Muscle layer of duodenum (tissue), 2 donors: ENCODE measurements at regions not wholly inside any gene's neighbourhood (a gene's known extent, or its start where the extent isn't known, plus 50 kb on each side); places are given as distances from the start of the nearest gene placed in this dataset.

Experiments
- H3K27ac ChIP-seq: one replicate; pipeline ENCODE4 v1.7.0; 2013; ENCODE audit warnings: mild to moderate bottlenecking, low read length
- H3K27me3 ChIP-seq: one replicate; pipeline ENCODE4 v1.7.0; 2013; ENCODE audit warnings: low read depth, mild to moderate bottlenecking, control low read depth, low read length
- H3K36me3 ChIP-seq, 2 donors: one replicate each; pipeline ENCODE4 v1.7.0; 2013; ENCODE audit warnings: low read length in 2 of 2, control low read depth in 1 of 2, mild to moderate bottlenecking in 1 of 2; ENCODE audit not compliant: insufficient read depth in 2 of 2, control insufficient read depth in 1 of 2
- H3K4me1 ChIP-seq, 2 donors: one replicate each; pipeline ENCODE4 v1.7.0; 2013; ENCODE audit warnings: low read length in 2 of 2, mild to moderate bottlenecking in 2 of 2, control low read depth in 1 of 2, moderate library complexity in 1 of 2; ENCODE audit not compliant: insufficient read depth in 2 of 2, control insufficient read depth in 1 of 2
- H3K4me3 ChIP-seq, 2 donors: one replicate each; pipeline ENCODE4 v1.7.0; 2013; ENCODE audit warnings: low read length in 2 of 2, low read depth in 1 of 2, mild to moderate bottlenecking in 1 of 2
- H3K9me3 ChIP-seq, 2 donors: one replicate each; pipeline ENCODE4 v1.7.0; 2013; ENCODE audit warnings: low read length in 2 of 2, control low read depth in 1 of 2, mild to moderate bottlenecking in 1 of 2; ENCODE audit not compliant: control insufficient read depth in 1 of 2
- donor health status: healthy.

GRCh38 chr12:91978143-91978542 is 167.5 kb downstream of the BTG1 start:
- H3K4me1 ChIP-seq = no peaks in the 10 kb centered on the region
- no peaks in the 10 kb centered on the region for H3K36me3 ChIP-seq
- H3K9me3 ChIP-seq = no peaks in the 10 kb centered on the region
- H3K27me3 ChIP-seq = no peaks in the 10 kb centered on the region
- H3K4me3 ChIP-seq = no peak overlapping the region
- no peak overlapping the region for H3K27ac ChIP-seq

DNA sequence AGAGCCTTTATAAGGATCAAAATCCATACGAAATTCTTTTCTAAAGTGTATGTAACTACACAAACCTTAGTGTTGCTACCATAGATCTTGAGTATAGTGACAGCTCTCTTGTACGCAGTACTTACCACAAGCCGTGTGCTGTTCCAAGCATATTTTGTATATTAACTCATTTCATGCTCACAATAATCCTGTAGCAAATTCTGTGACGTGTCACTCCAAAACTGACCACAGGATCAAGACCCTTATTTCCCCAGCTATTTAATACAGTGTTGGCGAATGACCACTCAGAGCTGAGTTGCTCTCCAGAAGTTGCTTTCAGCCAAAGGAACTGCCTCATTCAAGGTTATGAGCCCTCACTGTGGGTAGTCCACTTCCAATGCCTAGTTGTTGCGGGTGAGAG is 169.8 kb downstream of the BTG1 start:
- Histone ChIP-seq H3K27ac (no peak overlapping the region), H3K4me3 (no peak overlapping the region), H3K4me1 (no peaks in the 10 kb centered on the region), H3K9me3 (no peaks in the 10 kb centered on the region), H3K36me3 (no peaks in the 10 kb centered on the region), H3K27me3 (no peaks in the 10 kb centered on the region)

- no peaks in the 10 kb centered on the region for H3K27me3 ChIP-seq
- H3K36me3 ChIP-seq = no peaks in the 10 kb centered on the region
- no peak overlapping the region for H3K27ac ChIP-seq
- no peak overlapping the region for H3K4me3 ChIP-seq
- H3K4me1 ChIP-seq = no peaks in the 10 kb centered on the region
- no peaks in the 10 kb centered on the region for H3K9me3 ChIP-seq
Measured at GRCh38 chr12:91974541-91975085, 171.0 kb downstream of the BTG1 start.

GRCh38 chr12:91973813-91974212 is 171.8 kb downstream of the BTG1 start:
- Histone ChIP-seq H3K9me3 (no peaks in the 10 kb centered on the region), H3K36me3 (no peaks in the 10 kb centered on the region), H3K27me3 (no peaks in the 10 kb centered on the region), H3K4me3 (no peak overlapping the region), H3K27ac (no peak overlapping the region), H3K4me1 (no peaks in the 10 kb centered on the region)

DNA sequence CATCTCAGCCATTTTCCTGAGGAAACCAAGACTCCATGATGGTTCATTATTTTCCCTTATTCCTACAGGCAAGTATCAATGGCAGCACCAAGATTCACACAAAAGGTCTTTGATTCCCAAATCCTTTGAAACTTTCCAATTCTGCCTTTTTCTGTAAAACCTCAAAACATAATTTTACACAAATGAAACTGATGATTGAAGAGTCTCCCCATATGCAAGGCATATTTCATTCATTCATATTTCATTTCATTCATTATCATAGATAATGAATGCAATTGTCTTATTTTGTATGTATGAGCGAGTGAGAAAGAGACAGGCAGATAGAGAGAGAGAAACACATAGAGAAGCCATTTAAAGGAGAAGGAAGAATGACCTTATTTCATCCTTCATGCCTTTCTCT is 172.8 kb downstream of the BTG1 start:
- Histone ChIP-seq H3K27me3 (no peaks in the 10 kb centered on the region), H3K27ac (no peak overlapping the region), H3K4me3 (no peak overlapping the region), H3K9me3 (no peaks in the 10 kb centered on the region), H3K4me1 (no peaks in the 10 kb centered on the region), H3K36me3 (no peaks in the 10 kb centered on the region)

DNA sequence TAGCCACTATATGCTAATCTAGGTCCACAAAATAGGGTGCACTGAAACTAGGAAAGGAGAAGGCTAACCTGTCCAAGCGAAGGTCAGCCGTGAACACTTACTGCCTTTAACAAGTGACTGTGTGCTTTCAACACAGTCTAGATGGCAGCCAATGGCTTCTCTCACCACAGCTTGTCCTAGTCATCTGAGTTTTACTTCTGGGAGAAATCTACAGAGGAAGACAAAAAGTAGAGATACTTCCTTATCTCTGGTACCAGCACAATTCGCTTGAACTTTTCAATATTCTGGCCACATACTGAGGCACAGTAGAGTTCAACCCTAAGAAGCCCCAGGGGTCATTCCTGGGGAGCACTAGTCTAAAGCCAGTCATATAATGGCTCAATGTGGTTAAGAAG is 176.9 kb downstream of the BTG1 start:
- Histone ChIP-seq H3K4me3 (no peak overlapping the region), H3K27ac (no peak overlapping the region), H3K9me3 (no peaks in the 10 kb centered on the region), H3K27me3 (no peaks in the 10 kb centered on the region), H3K4me1 (peaks cover 0 to 3% of the 10 kb centered on the region in 2 donors), H3K36me3 (no peaks in the 10 kb centered on the region)

DNA sequence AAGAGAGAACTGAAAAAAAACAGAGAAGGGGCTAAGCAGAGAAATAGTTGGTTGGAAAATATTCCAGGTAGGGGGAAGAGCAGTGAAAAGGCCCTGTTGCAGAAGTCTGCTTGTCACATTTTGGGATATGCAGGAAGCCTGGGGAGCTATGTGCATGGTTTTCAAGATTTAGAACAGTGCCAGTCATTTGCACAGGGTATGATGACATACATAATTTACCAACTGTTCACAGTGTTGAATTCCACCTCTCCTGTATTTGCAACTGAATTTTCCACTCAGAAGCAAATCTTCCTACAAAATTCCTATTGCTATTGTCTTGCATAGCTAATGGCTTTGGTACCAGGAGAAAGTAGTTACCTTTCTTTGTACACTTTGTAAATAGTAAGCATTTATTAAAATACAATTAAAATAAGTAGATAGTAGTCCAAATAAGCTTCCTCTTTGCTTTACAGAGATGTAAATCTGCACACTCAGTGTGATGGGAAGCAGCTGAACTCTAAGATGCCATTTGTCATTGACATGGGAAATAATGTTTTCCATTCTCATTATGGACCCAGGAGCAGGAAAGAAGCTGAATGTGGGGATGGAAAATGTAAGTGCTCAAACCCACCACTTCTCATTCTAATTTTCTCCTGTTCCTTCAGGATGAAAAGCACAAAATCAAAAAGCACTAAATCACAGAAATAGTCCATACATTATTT is 177.4 kb downstream of the BTG1 start:
- no peaks in the 10 kb centered on the region for H3K9me3 ChIP-seq
- no peak overlapping the region for H3K4me3 ChIP-seq
- H3K27me3 ChIP-seq = no peaks in the 10 kb centered on the region
- no peak overlapping the region for H3K27ac ChIP-seq
- peaks cover 0 to 3% of the 10 kb centered on the region in 2 donors for H3K4me1 ChIP-seq
- no peaks in the 10 kb centered on the region for H3K36me3 ChIP-seq

DNA sequence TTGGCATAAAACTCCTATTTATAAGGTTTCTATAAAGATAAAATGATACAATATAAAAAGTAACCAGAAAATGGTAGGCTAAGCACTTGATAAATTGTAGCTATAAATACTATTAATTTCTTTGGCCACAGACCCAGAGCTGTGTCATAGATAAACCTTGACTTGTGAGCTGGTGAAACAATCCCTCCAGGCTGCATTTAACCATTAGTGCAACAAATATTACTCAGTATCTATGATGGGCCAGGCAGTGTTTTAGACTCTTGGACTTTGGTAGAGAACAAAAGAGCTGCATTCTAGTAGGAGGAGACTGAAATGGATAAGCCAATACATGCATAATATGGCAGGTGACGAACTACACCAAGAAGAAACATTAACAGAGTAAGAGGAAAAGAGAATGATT is 178.1 kb downstream of the BTG1 start:
- H3K4me1 ChIP-seq = peaks cover 0 to 3% of the 10 kb centered on the region in 2 donors
- no peak overlapping the region for H3K4me3 ChIP-seq
- H3K36me3 ChIP-seq = no peaks in the 10 kb centered on the region
- H3K27me3 ChIP-seq = no peaks in the 10 kb centered on the region
- H3K27ac ChIP-seq = no peak overlapping the region
- H3K9me3 ChIP-seq = no peaks in the 10 kb centered on the region

DNA sequence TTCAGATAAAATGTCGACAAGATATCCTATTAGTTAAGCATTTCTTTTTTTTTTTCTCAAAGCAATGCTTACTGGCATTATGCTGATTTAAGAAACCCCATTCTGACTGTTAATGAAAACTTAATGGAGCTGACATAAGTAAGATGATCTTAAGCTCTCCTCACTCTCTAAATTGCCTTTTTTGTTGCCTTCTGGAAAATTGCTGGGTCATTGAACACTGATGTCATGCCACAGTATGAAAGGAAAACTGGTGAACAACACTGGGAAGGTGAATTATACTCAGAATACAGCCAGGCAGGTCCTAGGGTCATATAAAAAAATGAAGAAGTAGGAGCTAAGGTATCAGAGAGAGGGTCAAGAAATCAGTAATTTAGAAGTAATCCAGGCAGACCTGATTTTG is 179.9 kb downstream of the BTG1 start:
- Histone ChIP-seq H3K4me3 (no peak overlapping the region), H3K27me3 (no peaks in the 10 kb centered on the region), H3K4me1 (peaks cover 0 to 3% of the 10 kb centered on the region in 2 donors), H3K9me3 (no peaks in the 10 kb centered on the region), H3K36me3 (no peaks in the 10 kb centered on the region), H3K27ac (no peak overlapping the region)

DNA sequence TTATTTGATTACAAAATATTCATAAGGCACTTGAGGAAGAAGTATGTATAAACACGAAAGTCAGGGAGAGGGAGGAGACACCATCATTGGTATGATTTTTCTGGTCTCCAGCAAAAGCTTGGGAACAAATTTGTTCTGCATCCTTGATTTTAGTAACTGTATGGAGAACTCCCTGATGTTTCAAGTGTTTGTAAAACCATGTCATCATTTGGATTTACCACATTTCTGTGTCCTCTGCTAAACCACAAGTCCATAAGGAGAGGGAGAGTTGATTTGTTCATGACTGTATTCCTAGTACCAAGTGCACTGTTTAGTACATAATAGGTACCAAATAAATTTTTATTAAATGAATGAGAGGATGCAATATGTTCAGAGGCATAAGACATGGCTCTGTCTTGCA is 181.1 kb downstream of the BTG1 start:
- H3K27ac ChIP-seq = no peak overlapping the region
- H3K27me3 ChIP-seq = no peaks in the 10 kb centered on the region
- no peaks in the 10 kb centered on the region for H3K9me3 ChIP-seq
- no peaks in the 10 kb centered on the region for H3K36me3 ChIP-seq
- H3K4me1 ChIP-seq = peaks cover 0 to 3% of the 10 kb centered on the region in 2 donors
- H3K4me3 ChIP-seq = no peak overlapping the region

DNA sequence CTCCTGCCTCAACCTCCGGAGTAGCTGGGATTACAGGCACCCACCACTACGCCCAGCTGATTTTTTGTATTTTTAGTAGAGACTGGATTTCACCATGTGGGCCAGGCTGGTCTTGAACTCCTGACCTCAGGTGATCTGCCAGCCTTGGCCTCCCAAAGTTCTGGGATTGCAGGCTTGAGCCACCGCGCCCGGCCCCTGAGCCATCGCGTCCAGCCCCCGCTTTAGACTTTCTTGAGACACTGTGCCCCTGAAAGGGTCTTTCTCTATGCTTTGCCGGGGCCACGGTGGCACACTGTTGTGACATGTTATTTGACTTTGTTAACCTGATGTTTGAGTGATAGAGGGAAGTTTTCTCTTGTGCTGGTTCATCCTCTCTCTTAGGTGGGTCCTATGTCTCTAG is 186.4 kb downstream of the BTG1 start:
- no peaks in the 10 kb centered on the region for H3K4me1 ChIP-seq
- no peaks in the 10 kb centered on the region for H3K9me3 ChIP-seq
- H3K27me3 ChIP-seq = no peaks in the 10 kb centered on the region
- H3K4me3 ChIP-seq = no peak overlapping the region
- H3K36me3 ChIP-seq = no peaks in the 10 kb centered on the region
- no peak overlapping the region for H3K27ac ChIP-seq

GRCh38 chr12:91958816-91959215 is 186.8 kb downstream of the BTG1 start:
- Histone ChIP-seq H3K4me1 (no peaks in the 10 kb centered on the region), H3K27me3 (no peaks in the 10 kb centered on the region), H3K4me3 (no peak overlapping the region), H3K36me3 (no peaks in the 10 kb centered on the region), H3K9me3 (no peaks in the 10 kb centered on the region), H3K27ac (no peak overlapping the region)
